HG02588 (cell line): ENCODE measurements at regions not wholly inside any gene's neighbourhood (a gene's known extent, or its start where the extent isn't known, plus 50 kb on each side); places are given as distances from the start of the nearest gene placed in this dataset.
"Not testable (repeated sequence)": the region's sequence is repeated elsewhere in the genome, so short reads cannot be mapped to it uniquely, and the experiment has no call there.

Experiments
- ATAC-seq: cut with Tn5 transposase; IDR thresholded peaks from one replicate; pipeline ENCODE4 v1.9.1; 2021; ENCODE audit warnings: mild to moderate bottlenecking, moderate library complexity; ENCODE audit not compliant: unreplicated experiment

DNA sequence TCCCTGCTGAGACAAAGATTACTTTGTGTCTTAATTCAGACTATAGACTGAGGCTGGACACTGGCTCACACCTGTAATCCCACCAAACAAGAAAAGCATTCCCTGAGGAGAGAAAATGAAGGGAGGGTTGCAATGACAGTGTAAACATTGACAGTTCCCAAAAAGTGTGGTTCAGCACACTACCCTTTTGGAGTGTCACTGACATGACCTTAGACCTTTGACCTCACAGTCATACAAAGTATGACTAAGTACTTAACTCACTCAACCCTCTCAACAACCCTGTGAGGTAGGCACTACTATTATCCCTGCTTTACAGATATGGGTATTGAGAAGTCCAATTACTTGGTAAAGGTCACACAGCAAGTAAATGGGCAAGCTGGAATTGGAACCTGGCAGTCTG is 341.7 kb downstream of the LRRC3B start:
- no peak for ATAC-seq

GRCh38 chr3:26964836-26965235 is 342.3 kb downstream of the LRRC3B start:
- ATAC-seq, result no peak

DNA sequence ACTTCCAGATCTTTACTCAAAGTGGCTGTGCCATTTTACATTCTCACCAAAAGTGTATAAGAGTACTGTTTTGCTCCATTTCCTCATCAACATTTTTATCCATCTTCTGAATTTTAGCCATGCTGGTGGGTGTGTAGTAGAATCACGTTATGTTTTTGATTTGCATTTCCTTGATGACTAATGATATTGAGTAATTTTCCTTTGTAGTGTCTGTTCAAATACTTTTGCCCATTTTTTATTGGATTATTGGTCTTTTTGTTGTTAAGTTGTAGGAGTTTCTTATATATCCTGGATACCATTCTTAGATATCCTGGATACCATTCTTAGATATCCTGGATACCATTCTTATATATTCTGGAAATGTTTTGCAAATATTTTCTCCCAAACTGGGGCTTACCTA is 344.9 kb downstream of the LRRC3B start:
- no peak for ATAC-seq

DNA sequence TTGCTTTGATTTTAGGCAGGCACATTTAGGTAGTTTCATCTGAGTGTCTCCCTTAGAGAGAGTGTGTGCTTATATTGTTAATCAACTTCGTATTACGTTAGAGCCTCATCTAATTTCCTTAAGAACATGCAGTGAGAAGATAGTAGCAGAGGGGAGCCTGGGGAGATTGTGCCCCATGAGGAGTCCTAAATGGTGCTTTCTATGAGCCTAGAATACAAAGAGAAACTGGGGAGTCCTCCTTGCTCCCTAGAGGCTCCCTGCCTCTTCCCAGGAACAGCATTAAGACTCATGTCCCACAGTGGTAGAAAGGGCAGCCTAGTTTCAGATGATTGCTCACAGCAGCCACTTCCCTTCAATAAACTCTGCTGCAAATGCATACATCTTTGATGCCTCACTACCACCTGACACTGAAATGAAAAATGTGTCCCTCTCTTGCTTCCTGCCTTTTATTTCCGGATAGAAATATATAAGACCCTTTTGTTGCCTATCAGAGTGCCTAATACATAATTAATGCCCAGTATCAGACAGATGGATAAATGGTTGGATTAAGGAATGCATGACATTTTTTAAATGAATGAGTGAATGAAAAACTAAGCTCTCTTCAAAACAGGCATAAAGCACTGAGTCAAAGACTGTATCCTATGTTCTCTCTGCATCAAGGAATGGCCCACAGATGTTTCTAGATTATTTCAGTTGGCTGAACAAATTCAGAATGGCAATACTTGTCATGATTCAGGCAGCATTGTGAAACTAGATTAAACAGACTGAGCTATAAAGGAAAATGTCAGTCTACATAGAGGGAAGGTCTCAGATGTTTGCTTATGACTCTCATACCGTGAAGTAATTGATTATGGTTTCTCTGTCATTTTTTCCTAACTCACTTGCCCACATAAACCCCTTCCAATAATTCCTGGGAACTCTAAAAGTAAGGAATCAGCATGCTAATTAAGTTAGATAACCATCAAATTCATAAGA is 362.1 kb downstream of the LRRC3B start:
- ATAC-seq, result no peak

- ATAC-seq, result no peak
Observed at GRCh38 chr3:26989037-26989436, 366.5 kb downstream of the LRRC3B start.

DNA sequence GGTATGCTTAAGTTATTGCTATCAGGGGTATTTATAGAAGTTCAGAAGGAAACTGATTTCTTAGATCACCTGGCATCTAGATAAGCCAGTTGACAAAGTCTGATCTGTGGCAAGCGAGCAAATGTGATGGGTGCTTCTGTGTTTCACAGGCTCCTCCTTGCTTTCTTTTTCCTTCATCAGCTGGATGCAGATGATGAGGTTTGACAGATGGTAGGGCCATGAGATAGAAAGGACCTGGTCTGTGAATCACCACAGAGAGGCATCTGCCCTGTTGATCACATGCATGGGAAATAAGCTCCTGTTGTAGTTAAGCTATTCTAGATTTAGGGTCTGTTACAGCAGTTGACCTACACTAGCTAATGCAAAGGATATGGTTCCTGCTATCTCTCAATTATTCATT is 372.0 kb downstream of the NEK10 start:
- no peak for ATAC-seq

DNA sequence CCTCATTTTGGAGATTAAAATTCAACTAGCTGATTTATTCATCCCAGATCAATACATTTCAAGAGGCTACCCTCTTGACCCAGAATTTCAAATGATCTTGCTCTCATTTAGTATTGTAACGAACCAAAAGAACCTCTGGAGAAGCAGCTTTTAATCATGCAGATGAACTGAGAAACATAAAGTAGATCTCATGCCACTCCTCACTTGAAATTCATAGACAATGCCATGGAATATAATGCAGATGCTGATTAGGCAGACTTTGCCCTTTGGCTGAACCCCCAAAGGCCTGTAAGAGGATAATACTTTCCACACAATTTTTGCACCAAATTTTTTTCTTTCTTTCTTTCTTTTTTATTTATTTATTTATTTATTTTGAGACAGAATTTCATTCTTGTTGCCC is 358.3 kb downstream of the NEK10 start:
- ATAC-seq, result no peak

- ATAC-seq, result no peak
Observed at GRCh38 chr3:27022096-27022761, 347.0 kb downstream of the NEK10 start.

GRCh38 chr3:27024493-27024892 is 344.7 kb downstream of the NEK10 start:
- no peak for ATAC-seq

DNA sequence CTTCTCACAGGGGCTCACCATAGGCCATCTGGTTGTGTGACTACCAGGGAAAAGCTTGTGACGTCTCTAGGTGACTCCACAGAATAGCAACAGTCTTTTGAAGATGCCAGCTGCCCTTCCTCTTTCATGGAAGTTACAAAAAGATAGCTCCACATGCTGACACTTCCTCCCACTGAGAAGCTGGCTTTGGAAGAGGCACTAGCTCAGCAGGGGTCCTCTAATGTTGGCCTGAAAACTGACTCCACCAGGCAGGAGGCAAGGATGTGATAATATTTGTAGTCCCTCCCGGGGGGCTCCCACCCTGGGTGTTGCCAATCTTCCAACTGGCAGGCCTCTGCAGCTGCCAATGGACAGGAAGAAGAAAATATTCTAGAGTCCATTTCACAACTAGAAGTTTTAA is 343.5 kb downstream of the NEK10 start:
- ATAC-seq, result no peak

GRCh38 chr3:27031476-27031875 is 337.7 kb downstream of the NEK10 start:
- ATAC-seq, result no peak

DNA sequence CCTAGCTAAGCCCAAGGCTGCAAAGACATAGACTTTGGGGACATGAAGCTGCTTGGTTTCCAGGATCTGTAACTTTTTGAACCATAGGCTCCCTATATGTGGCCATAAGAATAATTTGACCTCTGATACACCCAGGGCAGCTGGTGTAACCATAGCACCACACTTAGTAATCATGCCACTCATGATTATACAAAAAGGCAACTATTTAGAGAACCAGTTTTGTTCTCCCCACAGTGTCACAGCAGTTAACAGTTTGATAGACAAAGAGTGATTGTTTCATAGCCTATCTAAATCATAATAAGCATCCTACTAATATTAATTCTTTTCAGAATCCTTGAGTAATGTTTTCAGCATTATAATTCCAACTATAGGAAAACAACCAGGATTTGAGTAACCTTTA is 334.9 kb downstream of the NEK10 start:
- no peak for ATAC-seq

GRCh38 chr3:27040674-27041073 is 328.5 kb downstream of the NEK10 start:
- no peak for ATAC-seq

DNA sequence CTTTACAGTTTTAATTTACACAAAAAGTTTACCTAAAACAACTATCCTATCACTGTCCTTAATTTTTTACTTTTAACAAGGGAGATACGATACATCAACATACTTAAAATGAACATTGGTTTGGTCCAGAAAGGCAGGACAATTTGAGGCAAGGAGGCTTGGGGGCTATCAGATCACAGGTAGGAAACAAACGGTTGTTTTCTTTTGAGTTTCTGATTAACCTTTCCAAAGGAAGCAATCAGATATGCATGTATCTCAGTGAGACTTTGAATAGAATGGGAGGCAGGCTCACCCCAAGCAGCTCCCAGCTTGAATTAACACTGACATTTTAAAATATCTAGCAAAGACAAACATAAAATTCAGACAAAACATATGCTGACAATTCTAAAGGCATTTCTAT is 326.6 kb downstream of the NEK10 start:
- not testable (repeated sequence) for ATAC-seq

GRCh38 chr3:27043328-27043955 is 325.7 kb downstream of the NEK10 start:
- no peak for ATAC-seq

GRCh38 chr3:27044931-27045481 is 324.2 kb downstream of the NEK10 start:
- no peak for ATAC-seq

DNA sequence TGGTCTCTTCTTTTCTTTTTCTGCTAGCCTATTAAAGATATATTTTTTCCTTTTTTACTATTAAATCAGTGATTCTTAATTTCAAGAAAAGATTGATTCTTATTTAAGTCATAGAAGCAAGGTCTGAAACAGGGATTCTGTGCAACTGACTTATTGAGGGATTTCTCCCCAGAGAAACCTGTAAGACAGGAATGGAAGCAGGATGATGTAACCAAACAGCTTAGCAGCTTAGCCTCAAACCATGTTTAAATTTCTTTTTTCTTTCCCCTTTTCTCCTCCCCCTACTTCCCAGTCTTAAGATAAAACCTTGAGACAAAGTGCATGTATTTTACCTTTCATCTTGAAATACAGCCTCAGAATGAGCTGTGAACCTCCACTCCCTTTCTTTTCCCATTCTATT is 322.8 kb downstream of the NEK10 start:
- ATAC-seq, result no peak

- no peak for ATAC-seq
Observed at GRCh38 chr3:27049792-27050191, 319.4 kb downstream of the NEK10 start.

DNA sequence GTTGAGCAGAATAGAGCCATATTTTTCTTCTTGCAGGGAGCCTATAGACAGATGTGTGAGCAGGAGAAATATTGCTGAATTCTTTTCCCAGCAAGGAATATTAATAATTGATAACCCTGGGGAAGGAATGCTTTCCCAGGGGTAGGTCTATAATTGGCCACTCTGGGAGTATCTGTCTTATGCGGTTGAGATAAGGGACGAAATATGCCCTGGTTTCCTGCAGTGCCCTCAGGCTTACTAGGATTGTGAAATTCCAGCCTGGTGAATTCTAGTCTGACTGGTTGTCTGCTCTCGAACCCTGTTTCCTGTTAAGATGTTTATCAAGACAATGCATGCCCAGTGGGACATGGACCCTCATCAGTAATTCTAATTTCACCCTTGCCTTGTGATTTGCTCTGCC is 317.7 kb downstream of the NEK10 start:
- not testable (repeated sequence) for ATAC-seq

GRCh38 chr3:27056326-27056725 is 312.9 kb downstream of the NEK10 start:
- ATAC-seq, result no peak

DNA sequence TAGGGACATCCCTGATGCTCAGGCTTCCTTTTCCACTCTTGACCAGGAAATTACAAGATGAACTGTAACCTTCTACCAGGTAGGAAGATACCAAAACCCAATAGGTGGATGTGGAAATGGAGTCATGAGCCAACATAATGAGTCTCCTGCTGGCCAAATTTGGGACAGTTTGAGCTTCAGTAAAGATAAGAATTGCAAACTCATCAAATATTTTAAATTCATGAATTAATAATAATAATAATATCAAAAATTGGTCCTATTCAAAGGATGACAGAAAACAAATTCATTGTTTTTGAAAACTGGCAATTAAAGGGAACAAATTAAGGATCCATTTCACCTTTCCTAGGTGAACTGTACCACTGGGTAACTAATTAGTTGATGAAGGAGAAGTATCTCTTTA is 309.7 kb downstream of the NEK10 start:
- no peak for ATAC-seq
